WI38 (cell line): ENCODE measurements at regions not wholly inside any gene's neighbourhood (a gene's known extent, or its start where the extent isn't known, plus 50 kb on each side); places are given as distances from the start of the nearest gene placed in this dataset.

Experiments
- H3K4me3 ChIP-seq: 2 replicates; pipeline ENCODE4 v1.5.1; 2011; ENCODE audit warnings: low read depth, mild to moderate bottlenecking, control low read depth, low read length
- TF ChIP-seq, protein P1 (sequence below): IDR thresholded peaks from 2 replicates; pipeline ENCODE4 v1.5.1; 2012; ENCODE audit warnings: low read depth, mild to moderate bottlenecking, control low read depth, low read length

DNA sequence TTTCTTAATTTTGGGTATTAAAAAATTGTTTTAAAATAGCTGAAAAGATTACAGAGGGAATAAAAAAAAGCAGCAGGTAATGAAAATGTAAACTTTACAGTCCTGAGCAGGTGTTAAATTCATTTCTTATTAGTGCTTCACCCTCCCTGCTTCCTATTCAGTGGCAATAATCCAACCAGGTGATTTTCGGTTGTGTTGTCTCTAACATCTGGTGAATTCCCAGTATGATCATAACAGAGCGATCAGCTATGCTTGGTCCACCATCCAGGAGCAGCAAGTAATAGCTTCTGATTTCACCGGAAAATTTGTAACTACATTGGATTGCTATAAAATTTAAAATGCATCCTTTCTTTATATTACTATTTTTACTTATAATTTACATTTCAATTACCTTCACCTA lies 673.1 kb downstream of the SOCS6 start:
- H3K4me3 ChIP-seq: no peak overlapping the region
- TF ChIP-seq, protein P1, sequence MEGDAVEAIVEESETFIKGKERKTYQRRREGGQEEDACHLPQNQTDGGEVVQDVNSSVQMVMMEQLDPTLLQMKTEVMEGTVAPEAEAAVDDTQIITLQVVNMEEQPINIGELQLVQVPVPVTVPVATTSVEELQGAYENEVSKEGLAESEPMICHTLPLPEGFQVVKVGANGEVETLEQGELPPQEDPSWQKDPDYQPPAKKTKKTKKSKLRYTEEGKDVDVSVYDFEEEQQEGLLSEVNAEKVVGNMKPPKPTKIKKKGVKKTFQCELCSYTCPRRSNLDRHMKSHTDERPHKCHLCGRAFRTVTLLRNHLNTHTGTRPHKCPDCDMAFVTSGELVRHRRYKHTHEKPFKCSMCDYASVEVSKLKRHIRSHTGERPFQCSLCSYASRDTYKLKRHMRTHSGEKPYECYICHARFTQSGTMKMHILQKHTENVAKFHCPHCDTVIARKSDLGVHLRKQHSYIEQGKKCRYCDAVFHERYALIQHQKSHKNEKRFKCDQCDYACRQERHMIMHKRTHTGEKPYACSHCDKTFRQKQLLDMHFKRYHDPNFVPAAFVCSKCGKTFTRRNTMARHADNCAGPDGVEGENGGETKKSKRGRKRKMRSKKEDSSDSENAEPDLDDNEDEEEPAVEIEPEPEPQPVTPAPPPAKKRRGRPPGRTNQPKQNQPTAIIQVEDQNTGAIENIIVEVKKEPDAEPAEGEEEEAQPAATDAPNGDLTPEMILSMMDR: no peak

DNA sequence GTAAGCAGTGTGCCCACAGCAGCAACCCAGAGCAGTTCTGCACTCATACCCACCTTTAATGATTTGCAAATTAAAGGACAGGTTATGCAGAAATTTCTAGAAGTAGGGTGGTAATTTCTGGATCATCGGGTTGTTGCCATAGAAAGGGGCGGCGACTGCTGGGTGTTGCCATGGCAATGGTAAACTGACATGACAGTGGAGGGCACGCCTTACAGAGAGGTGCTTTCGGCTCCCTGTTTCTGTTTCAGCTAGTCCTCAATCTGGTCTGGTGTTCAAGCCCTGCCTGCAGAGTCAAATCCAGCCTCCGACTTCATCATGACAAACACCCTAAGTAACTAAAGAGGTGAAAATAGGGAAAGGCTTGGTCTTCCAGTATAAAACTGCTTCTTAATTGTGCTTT lies 667.7 kb downstream of the SOCS6 start:
- TF ChIP-seq, protein P1: no peak
- H3K4me3 ChIP-seq: no peak overlapping the region

GRCh38 chr18:70936160-70936559 lies 647.3 kb downstream of the SOCS6 start:
- TF ChIP-seq, protein P1: no peak
- H3K4me3 ChIP-seq: no peak overlapping the region

GRCh38 chr18:70931942-70932814 lies 643.3 kb downstream of the SOCS6 start:
- H3K4me3 ChIP-seq: no peak overlapping the region
- TF ChIP-seq, protein P1: no peak

DNA sequence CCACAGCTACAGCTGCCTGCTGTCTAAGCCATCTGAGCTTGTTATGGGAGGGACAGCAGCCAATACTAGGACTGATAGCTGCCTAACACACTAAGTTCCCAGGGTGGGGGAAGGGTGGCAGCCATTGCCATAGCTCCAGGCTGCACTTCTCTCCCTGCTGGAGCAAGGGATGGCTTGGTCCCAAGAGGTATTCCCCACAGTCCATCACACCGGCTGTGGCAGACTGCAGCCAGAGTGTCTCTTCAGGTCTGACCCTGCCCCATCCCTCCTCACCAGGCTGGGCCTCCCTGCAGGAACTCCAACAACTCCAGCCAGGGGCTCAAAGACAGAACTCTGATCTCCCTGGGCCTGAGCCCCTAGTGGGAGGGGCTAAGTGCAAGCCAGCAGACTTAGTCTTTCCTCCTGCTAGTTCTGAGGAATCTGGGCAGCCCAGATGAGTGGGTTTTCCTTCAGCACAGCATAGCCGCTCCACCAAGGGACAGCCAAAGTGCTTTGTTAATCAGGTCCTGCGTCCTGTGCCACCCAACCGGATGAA lies 632.1 kb downstream of the SOCS6 start:
- TF ChIP-seq, protein P1: no peak
- H3K4me3 ChIP-seq: no peak overlapping the region

DNA sequence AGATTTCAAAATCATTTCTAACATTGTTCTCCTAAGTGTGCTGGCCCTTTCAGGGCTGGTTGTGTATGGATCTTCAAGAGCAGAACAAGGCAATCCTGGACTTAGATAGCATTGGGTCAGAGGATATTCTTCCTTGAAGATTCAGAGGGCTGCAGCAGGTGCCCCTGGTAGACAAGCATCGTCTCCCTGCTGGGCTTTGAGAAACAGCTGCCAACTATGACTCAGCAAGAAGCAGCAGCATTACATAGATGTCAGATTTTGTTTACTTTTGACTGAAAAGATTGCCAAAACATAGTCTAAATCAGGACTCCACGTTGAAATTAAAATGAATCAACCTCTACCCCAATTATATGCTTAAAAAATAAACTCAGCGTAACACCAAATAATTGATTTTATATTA lies 618.8 kb downstream of the SOCS6 start:
- TF ChIP-seq, protein P1: no peak
- H3K4me3 ChIP-seq: no peak overlapping the region

GRCh38 chr18:70892381-70892780 lies 603.5 kb downstream of the SOCS6 start:
- TF ChIP-seq, protein P1: no peak
- H3K4me3 ChIP-seq: no peak overlapping the region
